HL-60 (cell line): ENCODE measurements at regions not wholly inside any gene's neighbourhood (a gene's known extent, or its start where the extent isn't known, plus 50 kb on each side); places are given as distances from the start of the nearest gene placed in this dataset.

Experiments
- CTCF ChIP-seq: IDR thresholded peaks from one replicate; pipeline ENCODE4 v1.5.1; 2011; ENCODE audit warnings: low read length, control low read depth, inconsistent platforms; ENCODE audit not compliant: insufficient read depth
- POLR2AphosphoS5 ChIP-seq: IDR thresholded peaks from 2 replicates; pipeline ENCODE4 v1.6.1; 2012; ENCODE audit warnings: low read depth

DNA sequence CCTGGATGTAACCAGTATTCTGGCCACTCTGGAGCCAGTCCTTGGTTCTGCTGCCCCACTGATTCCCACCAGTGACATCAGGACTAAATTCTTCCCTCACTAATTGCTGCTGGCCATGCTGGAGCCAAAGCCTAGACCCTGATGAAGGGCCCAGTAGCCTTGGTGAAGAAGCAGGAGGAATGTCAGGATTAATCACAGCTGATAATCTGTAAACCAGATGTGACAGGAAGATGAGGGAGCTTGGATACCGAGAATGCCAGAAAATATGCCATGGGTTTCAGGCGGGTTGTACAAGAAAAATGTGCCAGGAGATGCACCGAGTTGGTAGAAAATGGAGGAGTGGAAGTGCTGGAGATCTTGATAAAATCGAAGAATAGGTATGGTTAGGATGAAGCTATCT lies 119.0 kb upstream of the PPP2R5A start:
- TF ChIP-seq CTCF = no peak
- no peak for TF ChIP-seq POLR2AphosphoS5
